NCI-H1436 treated with DMSO at 0.1 percent for 48 hours (cell line): ENCODE measurements at regions not wholly inside any gene's neighbourhood (a gene's known extent, or its start where the extent isn't known, plus 50 kb on each side); places are given as distances from the start of the nearest gene placed in this dataset.

Experiments
- DNase-seq: peaks from one replicate; lab custom pipeline; 2025; lab: John Stamatoyannopoulos, UW

GRCh38 chr9:105064248-105065097, 136.5 kb upstream of the ABCA1 start:
- peak; percentile 88 for DNase-seq

GRCh38 chr9:105065098-105066088, 137.4 kb upstream of the ABCA1 start:
- peak; percentile 71 for DNase-seq

GRCh38 chr9:105066275-105066865, 138.4 kb upstream of the ABCA1 start:
- no peak for DNase-seq

GRCh38 chr9:105067895-105068580, 140.1 kb upstream of the ABCA1 start:
- no peak for DNase-seq

DNA sequence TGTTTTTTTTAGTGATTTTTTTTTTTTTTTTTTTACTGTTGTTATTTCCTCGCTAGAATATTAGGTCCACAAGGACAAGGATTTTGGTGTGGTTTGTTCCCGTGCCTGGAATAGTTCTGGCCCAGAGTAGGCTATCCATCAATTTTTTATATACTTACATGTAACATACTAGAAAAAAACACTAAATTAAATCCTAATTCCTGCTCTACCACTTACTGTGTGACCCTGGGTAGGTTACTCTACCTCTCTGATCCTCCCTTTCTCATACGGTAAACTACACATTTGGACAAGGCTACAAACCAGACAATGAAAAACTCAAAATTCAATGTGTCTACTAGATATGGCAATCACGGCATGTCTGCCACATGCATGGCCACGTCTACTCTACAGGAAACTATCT, 141.3 kb upstream of the ABCA1 start:
- DNase-seq: no peak

- no peak for DNase-seq
These were observed 141.7 kb upstream of the ABCA1 start for GRCh38 chr9:105069696-105070095.

GRCh38 chr9:105070176-105070575, 142.2 kb upstream of the ABCA1 start:
- no peak for DNase-seq

GRCh38 chr9:105072476-105072875, 144.5 kb upstream of the ABCA1 start:
- DNase-seq: no peak

GRCh38 chr9:105073147-105073546, 145.2 kb upstream of the ABCA1 start:
- no peak for DNase-seq

DNA sequence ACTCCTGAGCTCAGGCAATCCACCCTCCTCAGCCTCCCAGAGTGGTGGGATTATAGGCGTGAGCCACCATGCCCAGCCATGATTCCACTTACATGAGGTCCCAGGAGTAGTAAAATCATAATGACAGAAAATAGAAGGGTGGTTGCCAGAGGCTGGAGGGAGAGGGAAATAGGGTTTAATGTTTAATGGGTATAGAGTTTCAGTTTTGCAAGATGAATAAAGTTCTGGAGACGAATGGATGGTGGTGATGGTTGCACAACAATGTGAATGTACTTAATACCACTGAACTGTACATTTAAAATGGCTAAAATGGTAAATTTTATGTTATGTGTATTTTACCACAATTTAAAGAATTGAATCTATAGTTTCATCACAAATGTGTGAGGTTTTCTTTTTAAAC, 146.5 kb upstream of the ABCA1 start:
- no peak for DNase-seq

DNA sequence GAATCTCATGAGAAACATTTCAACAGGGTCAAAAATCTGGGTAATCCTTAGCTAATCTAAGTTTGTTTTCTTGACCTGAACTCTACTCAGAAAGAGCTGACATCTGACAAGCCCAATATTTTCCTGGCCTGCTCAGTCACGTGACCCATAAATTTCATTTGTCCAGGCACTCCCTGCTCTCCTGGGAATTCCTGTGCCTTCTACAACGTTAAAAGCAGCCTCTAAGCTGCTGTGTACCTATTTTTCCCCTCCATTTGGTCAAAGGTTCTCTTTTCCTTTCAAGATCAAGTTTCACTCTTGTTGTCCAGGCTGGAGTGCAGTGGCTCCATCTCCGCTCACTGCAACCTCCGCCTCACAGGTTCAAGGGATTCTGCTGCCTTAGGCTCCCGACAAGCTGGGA, 148.8 kb upstream of the ABCA1 start:
- no peak for DNase-seq

GRCh38 chr9:105079457-105079856, 151.5 kb upstream of the ABCA1 start:
- no peak for DNase-seq

DNA sequence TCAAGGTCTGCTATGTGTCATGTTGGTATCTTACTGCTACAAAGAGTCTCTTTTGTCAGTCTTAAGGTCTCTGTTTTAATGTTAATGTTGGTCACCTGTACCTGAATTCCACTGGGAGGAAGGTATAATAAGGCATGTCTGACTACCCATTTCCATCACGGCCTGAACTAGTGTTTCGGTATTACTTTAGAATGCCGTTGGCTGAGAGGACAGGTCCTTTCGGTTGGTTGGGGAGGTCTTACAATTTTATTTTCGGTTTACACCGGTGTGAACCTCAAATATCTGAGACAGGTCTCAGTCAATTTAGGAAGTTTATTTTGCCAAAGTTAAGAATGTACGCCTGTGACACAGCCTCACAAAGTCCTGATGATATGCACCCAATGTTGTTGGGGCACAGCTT, 154.9 kb upstream of the ABCA1 start:
- DNase-seq: no peak

DNA sequence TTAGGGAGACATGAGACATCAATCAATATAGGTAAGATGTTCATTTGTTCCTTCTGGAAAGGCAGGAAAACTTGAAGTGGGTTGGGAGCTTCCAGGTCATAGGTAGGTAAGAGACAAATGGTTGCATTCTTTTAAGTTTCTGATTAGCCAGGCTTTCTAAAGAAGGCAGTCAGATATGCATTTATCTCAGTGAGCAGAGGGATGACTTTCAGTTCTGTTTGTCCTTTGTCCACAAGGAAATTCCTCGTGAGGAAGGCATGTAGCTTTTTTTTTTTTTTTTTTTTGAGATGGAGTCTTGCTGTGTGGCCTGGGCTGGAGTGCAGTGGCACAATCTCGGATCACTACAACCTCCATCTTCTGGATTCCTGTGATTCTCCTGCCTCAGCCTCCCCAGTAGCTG, 155.3 kb upstream of the ABCA1 start:
- no peak for DNase-seq

- no peak for DNase-seq
These were observed 156.2 kb upstream of the SLC44A1 start for GRCh38 chr9:105087910-105088898.

- DNase-seq: no peak
These were observed 154.6 kb upstream of the SLC44A1 start for GRCh38 chr9:105089874-105090273.

DNA sequence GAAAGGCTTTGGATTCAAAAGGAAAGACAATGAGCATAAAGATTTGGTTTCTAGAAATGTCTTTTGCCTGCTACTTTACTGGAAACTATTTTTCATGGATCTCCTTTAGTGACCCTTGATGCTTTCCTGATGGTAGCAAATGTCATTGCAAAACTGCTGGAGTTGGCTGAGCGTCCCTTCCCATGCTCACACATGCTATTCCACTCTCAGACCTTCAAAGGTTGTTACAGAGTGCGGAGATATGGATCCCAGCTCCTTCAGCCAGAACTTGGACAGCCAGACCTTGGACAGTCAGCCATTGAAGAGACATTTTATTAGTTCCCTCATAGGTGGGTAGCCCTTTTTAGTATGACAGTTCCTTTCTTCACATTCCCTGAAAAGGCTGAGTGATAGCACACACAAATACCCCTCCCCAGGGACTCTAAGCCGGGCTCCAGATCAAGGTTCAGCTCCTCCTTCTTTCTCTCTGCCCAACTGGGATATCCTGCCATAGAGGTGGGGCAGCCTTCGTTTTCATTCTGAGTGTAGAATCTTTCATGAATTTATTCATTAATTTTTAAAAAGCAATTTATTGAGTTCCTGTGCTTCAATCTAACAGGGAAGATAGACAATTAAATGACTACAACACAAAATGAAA, 153.3 kb upstream of the SLC44A1 start:
- no peak for DNase-seq

GRCh38 chr9:105093685-105094084, 150.8 kb upstream of the SLC44A1 start:
- no peak for DNase-seq

- DNase-seq: no peak
These were observed 146.1 kb upstream of the SLC44A1 start for GRCh38 chr9:105098370-105098769.

- DNase-seq: no peak
These were observed 140.7 kb upstream of the SLC44A1 start for GRCh38 chr9:105103776-105104175.
